Uterus (tissue), 3 donors: ENCODE measurements at regions not wholly inside any gene's neighbourhood (a gene's known extent, or its start where the extent isn't known, plus 50 kb on each side); places are given as distances from the start of the nearest gene placed in this dataset.

Source experiments
- DNase-seq, 2 donors: peaks; one replicate each; pipeline ENCODE4 v3.0.0-alpha.2; 2019 to 2020
- H3K27ac ChIP-seq, 2 donors: fragments of 200-600 bp; sonication (generic); 1 replicate in 1 of 2; 2 replicates in 1 of 2; pipeline ENCODE4 v1.5.1; 2016 to 2018
- H3K27me3 ChIP-seq, 2 donors: fragments of 200-600 bp; sonication (generic); one replicate each; pipeline ENCODE4 v1.5.1; 2018 to 2019; ENCODE audit warnings: control low read depth in 1 of 2
- H3K36me3 ChIP-seq, 2 donors: fragments of 200-600 bp; sonication (generic); one replicate each; pipeline ENCODE4 v1.5.1; 2019; ENCODE audit warnings: control low read depth in 1 of 2
- H3K4me1 ChIP-seq, 2 donors: fragments of 200-600 bp; sonication (generic); one replicate each; pipeline ENCODE4 v1.5.1; 2018 to 2019; ENCODE audit warnings: control low read depth in 1 of 2
- H3K4me3 ChIP-seq, 2 donors: fragments of 200-600 bp; sonication (generic); 1 replicate in 1 of 2; 2 replicates in 1 of 2; pipeline ENCODE4 v1.5.1; 2018 to 2019; ENCODE audit warnings: mild to moderate bottlenecking in 1 of 2
- H3K9me3 ChIP-seq, 2 donors: fragments of 200-600 bp; sonication (generic); one replicate each; pipeline ENCODE4 v1.5.1; 2019; ENCODE audit warnings: control low read depth in 1 of 2
- POLR2A ChIP-seq, 2 donors: fragments of 450-650 bp; IDR thresholded peaks; one replicate each; pipeline ENCODE4 v1.6.1; 2016; ENCODE audit warnings: antibody characterized with exemption in 2 of 2, mild to moderate bottlenecking in 1 of 2, moderate library complexity in 1 of 2
- intact Hi-C: fragments of 100-400 bp; cut with DNase I; formaldehyde crosslinking; loops from one replicate; pipeline ENCODE4 v1.15.1; 2023; ENCODE audit warnings: low total_unique reads
- TF ChIP-seq, protein P1 (sequence below), 4 experiments: fragments of 200-600 bp in 2 of 4; fragments of 450-650 bp in 2 of 4; sonication (generic) in 2 of 4; IDR thresholded peaks; one replicate each; pipeline ENCODE4 v1.5.1; 2016 to 2019; ENCODE audit warnings: antibody characterized with exemption in 4 of 4, mild to moderate bottlenecking in 2 of 4, moderate library complexity in 1 of 4
- donor health status: DM: yes; HTN: yes; CAD: no.

- no peak overlapping the region for H3K27ac ChIP-seq
- H3K36me3 ChIP-seq: no peaks in the 10 kb centered on the region
- TF ChIP-seq POLR2A (IDR thresholded peaks at IDR 0.05): no peak
- H3K4me3 ChIP-seq: no peak overlapping the region
- no peaks in the 10 kb centered on the region for H3K4me1 ChIP-seq
- H3K27me3 ChIP-seq: no peaks in the 10 kb centered on the region
- no peak for DNase-seq
- intact Hi-C loops: no loop called here
- no peaks in the 10 kb centered on the region for H3K9me3 ChIP-seq
Observed at GRCh38 chr6:84458271-84458670, 230.8 kb upstream of the CEP162 start.

DNA sequence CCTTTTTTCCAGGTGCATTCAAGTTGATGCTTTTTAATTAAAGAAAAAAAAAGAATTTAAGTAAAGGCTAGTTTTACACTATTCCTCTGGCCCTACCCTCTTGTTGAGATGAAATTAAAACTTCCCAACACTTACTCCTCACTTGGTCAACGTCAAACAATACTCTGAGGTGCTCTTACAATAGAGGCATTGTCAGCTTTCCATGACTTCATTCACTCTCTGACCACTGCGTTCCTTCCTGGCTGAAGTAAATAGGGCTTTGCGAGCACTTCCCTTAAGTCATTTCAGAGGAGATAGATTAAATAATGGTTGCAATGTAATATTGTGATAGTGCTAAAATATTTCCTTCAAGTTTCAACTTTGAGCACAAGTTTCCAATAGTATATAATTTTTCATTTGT is 229.8 kb upstream of the CEP162 start:
- DNase-seq: no peak
- Histone ChIP-seq H3K9me3 (no peaks in the 10 kb centered on the region), H3K27ac (no peak overlapping the region), H3K4me3 (no peak overlapping the region), H3K27me3 (no peaks in the 10 kb centered on the region), H3K4me1 (no peaks in the 10 kb centered on the region), H3K36me3 (no peaks in the 10 kb centered on the region)
- intact Hi-C loops: no loop called here
- TF ChIP-seq POLR2A (IDR thresholded peaks at IDR 0.05): no peak
- TF ChIP-seq, protein P1, sequence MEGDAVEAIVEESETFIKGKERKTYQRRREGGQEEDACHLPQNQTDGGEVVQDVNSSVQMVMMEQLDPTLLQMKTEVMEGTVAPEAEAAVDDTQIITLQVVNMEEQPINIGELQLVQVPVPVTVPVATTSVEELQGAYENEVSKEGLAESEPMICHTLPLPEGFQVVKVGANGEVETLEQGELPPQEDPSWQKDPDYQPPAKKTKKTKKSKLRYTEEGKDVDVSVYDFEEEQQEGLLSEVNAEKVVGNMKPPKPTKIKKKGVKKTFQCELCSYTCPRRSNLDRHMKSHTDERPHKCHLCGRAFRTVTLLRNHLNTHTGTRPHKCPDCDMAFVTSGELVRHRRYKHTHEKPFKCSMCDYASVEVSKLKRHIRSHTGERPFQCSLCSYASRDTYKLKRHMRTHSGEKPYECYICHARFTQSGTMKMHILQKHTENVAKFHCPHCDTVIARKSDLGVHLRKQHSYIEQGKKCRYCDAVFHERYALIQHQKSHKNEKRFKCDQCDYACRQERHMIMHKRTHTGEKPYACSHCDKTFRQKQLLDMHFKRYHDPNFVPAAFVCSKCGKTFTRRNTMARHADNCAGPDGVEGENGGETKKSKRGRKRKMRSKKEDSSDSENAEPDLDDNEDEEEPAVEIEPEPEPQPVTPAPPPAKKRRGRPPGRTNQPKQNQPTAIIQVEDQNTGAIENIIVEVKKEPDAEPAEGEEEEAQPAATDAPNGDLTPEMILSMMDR (IDR thresholded peaks at IDR 0.05): no peak

DNA sequence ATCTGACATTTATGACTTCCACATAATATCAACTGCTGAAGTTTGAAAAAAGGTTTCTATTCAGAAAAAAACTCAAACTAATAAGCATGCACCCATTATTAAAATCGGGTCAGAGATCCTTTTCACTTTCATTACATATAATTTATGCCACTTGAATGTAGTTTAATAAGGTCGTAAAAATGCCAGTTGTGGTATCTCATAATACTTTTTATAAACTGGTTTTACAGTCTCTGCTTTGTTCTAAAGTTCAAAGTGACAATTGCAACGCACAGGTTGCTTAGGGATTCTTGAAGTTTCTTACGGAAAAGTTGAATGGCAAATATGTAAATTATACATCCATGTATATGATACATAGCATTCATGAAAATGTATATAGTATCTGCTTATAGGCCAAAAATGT is 229.4 kb upstream of the CEP162 start:
- H3K27me3 ChIP-seq: no peaks in the 10 kb centered on the region
- no peaks in the 10 kb centered on the region for H3K9me3 ChIP-seq
- H3K27ac ChIP-seq: no peak overlapping the region
- no peaks in the 10 kb centered on the region for H3K36me3 ChIP-seq
- intact Hi-C loops: no loop called here
- TF ChIP-seq, protein P1 (IDR thresholded peaks at IDR 0.05): no peak
- TF ChIP-seq POLR2A (IDR thresholded peaks at IDR 0.05): no peak
- H3K4me1 ChIP-seq: no peaks in the 10 kb centered on the region
- no peak overlapping the region for H3K4me3 ChIP-seq
- no peak for DNase-seq

DNA sequence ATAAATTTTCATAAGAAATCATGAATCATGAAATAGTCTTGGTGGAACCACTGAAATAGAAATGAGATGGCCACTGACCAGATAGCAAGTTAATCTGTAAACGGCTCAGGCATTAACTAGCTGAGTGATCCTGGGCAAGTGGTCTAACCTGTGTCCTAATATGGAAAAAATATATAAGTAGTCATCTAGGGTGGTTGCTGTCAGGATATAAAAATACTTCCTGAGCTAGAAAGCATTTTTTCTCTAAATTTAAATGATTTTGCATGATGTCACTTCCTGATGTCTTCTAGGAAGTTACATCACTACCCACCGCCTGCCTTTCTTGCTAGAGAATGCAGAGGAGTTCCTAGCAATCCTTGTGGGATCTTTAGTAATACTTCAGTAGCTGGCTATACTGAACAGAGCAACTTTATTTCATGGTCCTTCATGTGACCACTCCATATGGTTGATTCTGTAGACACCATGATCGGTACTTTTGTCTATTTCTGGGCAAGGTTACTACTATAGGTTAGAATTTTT is 228.1 kb upstream of the CEP162 start:
- intact Hi-C loops: no loop called here
- Histone ChIP-seq H3K4me3 (no peak overlapping the region), H3K4me1 (no peaks in the 10 kb centered on the region), H3K9me3 (no peaks in the 10 kb centered on the region), H3K27ac (no peak overlapping the region), H3K36me3 (no peaks in the 10 kb centered on the region), H3K27me3 (no peaks in the 10 kb centered on the region)
- TF ChIP-seq, protein P1 (IDR thresholded peaks at IDR 0.05): no peak
- no peak for TF ChIP-seq POLR2A (IDR thresholded peaks at IDR 0.05)
- DNase-seq: no peak

GRCh38 chr6:84453499-84453898 is 226.1 kb upstream of the CEP162 start:
- TF ChIP-seq, protein P1 (IDR thresholded peaks at IDR 0.05): no peak
- no peak for TF ChIP-seq POLR2A (IDR thresholded peaks at IDR 0.05)
- no peak for DNase-seq
- Histone ChIP-seq H3K4me1 (no peaks in the 10 kb centered on the region), H3K4me3 (no peak overlapping the region), H3K9me3 (no peaks in the 10 kb centered on the region), H3K36me3 (no peaks in the 10 kb centered on the region), H3K27ac (no peak overlapping the region), H3K27me3 (no peaks in the 10 kb centered on the region)
- intact Hi-C loops: no loop called here

- Histone ChIP-seq H3K36me3 (no peaks in the 10 kb centered on the region), H3K4me3 (no peak overlapping the region), H3K27me3 (no peaks in the 10 kb centered on the region), H3K9me3 (no peaks in the 10 kb centered on the region), H3K4me1 (no peaks in the 10 kb centered on the region), H3K27ac (no peak overlapping the region)
- no peak for DNase-seq
- no peak for TF ChIP-seq POLR2A (IDR thresholded peaks at IDR 0.05)
- TF ChIP-seq, protein P1 (IDR thresholded peaks at IDR 0.05): no peak
- intact Hi-C loops: no loop called here
Observed at GRCh38 chr6:84450018-84450417, 222.6 kb upstream of the CEP162 start.
